Activated T-cell treated with anti-CD3 and anti-CD28 coated beads for 1 hour (primary cell): ENCODE measurements at regions not wholly inside any gene's neighbourhood (a gene's known extent, or its start where the extent isn't known, plus 50 kb on each side); places are given as distances from the start of the nearest gene placed in this dataset.

Experiments
- DNase-seq: peaks from one replicate; pipeline ENCODE4 v3.0.0-alpha.2; 2020; ENCODE audit warnings: low read depth

GRCh38 chr5:69030358-69031062 is 63.3 kb upstream of the SLC30A5 start:
- DNase-seq, result no peak

GRCh38 chr5:69032009-69032408 is 61.8 kb upstream of the SLC30A5 start:
- DNase-seq, result no peak

GRCh38 chr5:69033690-69034089 is 60.1 kb upstream of the SLC30A5 start:
- no peak for DNase-seq

- DNase-seq, result no peak
These were observed 58.9 kb upstream of the SLC30A5 start for GRCh38 chr5:69034898-69035297.

- DNase-seq, result no peak
These were observed 58.1 kb upstream of the SLC30A5 start for GRCh38 chr5:69035665-69036064.

GRCh38 chr5:69038539-69038938 is 55.3 kb upstream of the SLC30A5 start:
- no peak for DNase-seq

GRCh38 chr5:69039829-69040228 is 54.0 kb upstream of the SLC30A5 start:
- no peak for DNase-seq

GRCh38 chr5:69042500-69042899 is 51.3 kb upstream of the SLC30A5 start:
- no peak for DNase-seq

- peak; percentile 76 for DNase-seq
These were observed 50.7 kb upstream of the SLC30A5 start for GRCh38 chr5:69042915-69043654.

GRCh38 chr5:69043655-69043996 is 50.2 kb upstream of the SLC30A5 start:
- DNase-seq, result no peak
